ENCODE measurements at regions not wholly inside any gene's neighbourhood (a gene's known extent, or its start where the extent isn't known, plus 50 kb on each side); places are given as distances from the start of the nearest gene placed in this dataset.
"Not testable (repeated sequence)": the region's sequence is repeated elsewhere in the genome, so short reads cannot be mapped to it uniquely, and the experiment has no call there.

GRCh38 chr21:5116344-5117123 lies 5404.8 kb upstream of the TPTE start:
- not testable (repeated sequence) for DNase-seq (ENCODE audit: low read depth in 2 of 2)

GRCh38 chr21:5117135-5117534 lies 5404.2 kb upstream of the TPTE start:
- not testable (repeated sequence) for DNase-seq (ENCODE audit: low read depth in 2 of 2)

More at GRCh38 chr21:5116344-5117123, 5404.8 kb upstream of the TPTE start:
- H3K4me3 ChIP-seq (replicated peaks in 1 of 2; ENCODE audit: low read depth in 2 of 2, low read length in 2 of 2) = not testable (repeated sequence)

GRCh38 chr21:5117666-5118295 lies 5403.6 kb upstream of the TPTE start:
- not testable (repeated sequence) for H3K4me3 ChIP-seq (replicated peaks in 1 of 2; ENCODE audit: low read depth in 2 of 2, low read length in 2 of 2); DNase-seq (ENCODE audit: low read depth in 2 of 2)

More at GRCh38 chr21:5117135-5117534, 5404.2 kb upstream of the TPTE start:
- H3K4me3 ChIP-seq (replicated peaks in 1 of 2; ENCODE audit: low read depth in 2 of 2, low read length in 2 of 2) = not testable (repeated sequence)

- not testable (repeated sequence) for DNase-seq (ENCODE audit: low read depth in 2 of 2); H3K4me3 ChIP-seq (replicated peaks in 1 of 2; ENCODE audit: low read depth in 2 of 2, low read length in 2 of 2)
Measured at GRCh38 chr21:5118296-5118679, 5403.1 kb upstream of the TPTE start.

GRCh38 chr21:5119179-5119578 lies 5402.2 kb upstream of the TPTE start:
- not testable (repeated sequence) for DNase-seq (ENCODE audit: low read depth in 2 of 2); H3K4me3 ChIP-seq (replicated peaks in 1 of 2; ENCODE audit: low read depth in 2 of 2, low read length in 2 of 2)

- DNase-seq (ENCODE audit: low read depth in 2 of 2) = peak; percentile 41 to 50
- H3K4me3 ChIP-seq (replicated peaks in 1 of 2; ENCODE audit: low read depth in 2 of 2, low read length in 2 of 2) = not testable (repeated sequence)
Measured at GRCh38 chr21:5121399-5121798, 5400.0 kb upstream of the TPTE start.

DNA sequence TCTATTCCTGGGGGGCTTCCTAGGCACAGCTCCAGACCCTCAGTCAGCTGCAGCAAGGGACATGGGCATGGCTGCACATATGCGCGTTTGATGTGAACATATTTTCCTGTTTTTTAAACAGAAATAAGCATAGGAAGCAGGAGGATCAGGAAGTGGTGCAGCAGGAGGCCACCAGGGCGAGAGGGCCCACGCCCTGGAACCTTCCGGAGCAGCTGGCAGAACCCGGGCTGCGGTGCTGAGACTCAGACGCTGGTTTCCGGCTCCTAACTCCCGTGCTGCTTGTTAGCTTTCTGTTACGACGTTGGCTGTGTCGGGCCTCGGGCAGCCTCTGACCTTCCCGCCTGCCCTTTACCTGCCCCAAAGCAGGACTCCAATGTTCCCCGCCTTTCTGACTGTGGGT lies 5399.5 kb upstream of the TPTE start:
- H3K4me3 ChIP-seq (replicated peaks in 1 of 2; ENCODE audit: low read depth in 2 of 2, low read length in 2 of 2); DNase-seq (ENCODE audit: low read depth in 2 of 2): not testable (repeated sequence)

DNA sequence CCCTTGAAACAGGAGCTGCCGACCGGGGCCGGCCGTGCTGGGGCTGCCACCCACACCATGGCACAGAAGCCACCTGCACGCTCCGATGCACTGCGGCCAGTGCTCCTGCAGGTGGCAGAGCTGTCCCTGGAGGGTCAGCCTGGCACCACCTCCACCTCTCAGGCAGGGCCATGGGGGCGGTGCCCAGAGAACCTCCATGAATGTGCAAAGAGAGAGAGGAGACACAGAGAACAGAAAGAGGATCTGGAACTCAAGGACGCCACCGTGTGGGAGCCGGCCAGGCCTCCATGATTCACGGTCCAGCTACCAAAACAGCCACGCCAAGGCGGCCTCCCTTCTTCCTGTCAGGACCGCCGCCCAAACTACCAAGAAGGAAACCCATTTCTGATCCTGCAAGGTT lies 5397.7 kb upstream of the TPTE start:
- DNase-seq (ENCODE audit: low read depth in 2 of 2) = not testable (repeated sequence)

GRCh38 chr21:5128261-5128660 lies 5393.1 kb upstream of the TPTE start:
- peak; percentile 70 to 87 for DNase-seq (ENCODE audit: low read depth in 2 of 2)

More for the DNA sequence above, 5397.7 kb upstream of the TPTE start:
- peak; percentile 24 for TF ChIP-seq CTCF (IDR thresholded peaks at IDR 0.05; ENCODE audit: low read depth, low read length)
- H3K4me3 ChIP-seq (replicated peaks in 1 of 2; ENCODE audit: low read depth in 2 of 2, low read length in 2 of 2) = not testable (repeated sequence)

DNA sequence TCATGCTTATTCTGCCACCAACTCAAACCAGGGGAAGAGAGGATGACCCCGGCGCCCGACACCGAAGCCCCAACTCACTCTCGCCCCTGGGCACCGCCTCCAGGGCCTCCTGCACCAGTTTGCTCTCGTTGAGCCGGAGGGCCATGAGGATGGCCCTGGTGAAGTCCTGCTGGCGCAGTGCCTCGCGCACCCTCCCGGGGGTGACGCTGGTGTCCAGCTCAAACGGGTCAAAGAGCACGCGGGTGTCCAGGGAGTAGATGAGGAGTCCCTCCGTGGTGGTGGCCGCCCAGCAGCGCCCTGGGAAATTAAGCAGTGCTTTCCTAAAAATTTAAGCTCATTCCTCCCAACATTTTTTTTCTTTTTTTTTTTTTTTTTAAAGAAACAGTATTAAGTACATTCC lies 5387.6 kb upstream of the TPTE start:
- not testable (repeated sequence) for DNase-seq (ENCODE audit: low read depth in 2 of 2); H3K4me3 ChIP-seq (replicated peaks in 1 of 2; ENCODE audit: low read depth in 2 of 2, low read length in 2 of 2)

More at GRCh38 chr21:5128261-5128660, 5393.1 kb upstream of the TPTE start:
- H3K4me3 ChIP-seq (replicated peaks in 1 of 2; ENCODE audit: low read depth in 2 of 2, low read length in 2 of 2) = peak overlapping the region; percentile 29 to 46

DNA sequence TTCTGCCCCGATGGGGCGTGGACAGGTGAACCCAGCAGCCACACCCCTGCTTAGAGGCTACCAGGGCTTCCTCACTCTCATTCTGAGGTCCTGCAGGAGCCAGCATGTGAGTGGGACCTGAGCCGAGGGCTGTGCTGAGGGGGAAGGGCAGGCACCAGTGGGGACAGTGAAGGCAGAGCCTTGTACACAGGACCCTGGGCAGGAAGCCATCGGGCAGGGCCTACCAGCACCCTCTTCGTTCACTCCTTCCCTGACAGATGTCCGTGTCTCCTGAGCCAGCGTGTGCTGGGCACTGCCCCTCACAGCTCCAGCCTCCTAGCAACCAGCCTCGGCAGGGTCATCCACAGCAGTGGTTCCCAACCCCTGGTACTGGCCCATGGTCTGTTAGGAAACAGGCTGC lies 5385.0 kb upstream of the TPTE start:
- DNase-seq (ENCODE audit: low read depth in 2 of 2); H3K4me3 ChIP-seq (replicated peaks in 1 of 2; ENCODE audit: low read depth in 2 of 2, low read length in 2 of 2): not testable (repeated sequence)

DNA sequence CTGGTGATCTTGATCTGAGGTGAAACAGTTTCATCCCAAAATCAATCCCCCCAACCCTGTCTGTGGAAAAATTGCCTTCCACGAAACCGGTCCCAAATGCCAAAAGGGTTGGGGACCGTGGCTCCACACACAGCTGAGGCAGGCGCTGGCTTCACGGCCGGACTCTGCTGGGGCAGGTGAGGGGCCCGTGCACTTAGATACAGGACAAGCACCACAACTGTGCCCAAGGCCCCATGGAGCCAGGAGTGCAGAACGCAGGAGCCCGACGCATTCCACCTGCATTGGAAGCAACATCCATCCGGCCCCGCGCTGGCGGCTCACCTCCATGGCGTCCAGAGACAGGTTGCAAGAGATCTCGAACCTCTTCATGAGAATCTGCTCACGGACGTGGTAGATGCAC lies 5384.4 kb upstream of the TPTE start:
- not testable (repeated sequence) for H3K4me3 ChIP-seq (replicated peaks in 1 of 2; ENCODE audit: low read depth in 2 of 2, low read length in 2 of 2)

DNA sequence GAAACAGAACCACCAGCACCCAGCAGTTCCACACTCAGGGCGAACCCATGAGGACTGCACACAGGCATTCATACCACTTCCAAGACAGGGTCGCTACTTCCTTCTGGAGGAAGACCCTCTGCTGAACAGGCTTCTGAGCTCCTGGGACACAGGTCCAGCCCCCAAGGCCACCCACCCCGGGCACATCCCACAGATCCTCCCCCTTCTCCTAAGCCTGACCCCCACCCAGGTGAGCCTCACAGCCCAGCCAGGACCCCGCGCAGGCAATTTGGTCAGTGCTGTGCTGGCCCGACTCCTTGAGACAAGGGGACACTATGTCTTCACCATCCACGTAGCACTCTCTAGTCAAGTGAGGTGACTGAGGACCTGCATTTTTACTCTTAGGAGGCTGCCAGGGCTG lies 5382.7 kb upstream of the TPTE start:
- DNase-seq (ENCODE audit: low read depth in 2 of 2); H3K4me3 ChIP-seq (replicated peaks in 1 of 2; ENCODE audit: low read depth in 2 of 2, low read length in 2 of 2): not testable (repeated sequence)

More for the DNA sequence above, 5384.4 kb upstream of the TPTE start:
- DNase-seq (ENCODE audit: low read depth in 2 of 2) = not testable (repeated sequence)

DNA sequence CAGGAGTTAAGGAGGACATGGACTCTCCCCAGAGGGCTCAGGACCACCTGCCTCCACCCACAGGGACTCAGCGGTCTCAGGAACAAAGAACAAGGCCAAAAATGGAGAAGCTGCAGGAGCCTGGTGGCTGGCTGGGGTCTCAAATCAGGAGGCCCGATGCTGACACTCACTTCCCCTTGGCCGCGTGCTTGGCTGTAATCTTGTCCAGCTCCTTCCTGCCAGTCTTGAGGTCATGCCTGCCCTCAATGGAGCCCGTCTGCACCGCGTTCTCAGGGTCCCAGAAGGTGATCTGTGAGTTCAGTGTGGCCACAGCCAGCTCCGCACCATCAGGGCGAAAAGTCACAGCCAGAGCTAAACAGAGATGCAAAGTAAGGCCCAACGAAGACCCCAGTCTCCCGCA lies 5381.9 kb upstream of the TPTE start:
- not testable (repeated sequence) for DNase-seq (ENCODE audit: low read depth in 2 of 2); H3K4me3 ChIP-seq (replicated peaks in 1 of 2; ENCODE audit: low read depth in 2 of 2, low read length in 2 of 2)

DNA sequence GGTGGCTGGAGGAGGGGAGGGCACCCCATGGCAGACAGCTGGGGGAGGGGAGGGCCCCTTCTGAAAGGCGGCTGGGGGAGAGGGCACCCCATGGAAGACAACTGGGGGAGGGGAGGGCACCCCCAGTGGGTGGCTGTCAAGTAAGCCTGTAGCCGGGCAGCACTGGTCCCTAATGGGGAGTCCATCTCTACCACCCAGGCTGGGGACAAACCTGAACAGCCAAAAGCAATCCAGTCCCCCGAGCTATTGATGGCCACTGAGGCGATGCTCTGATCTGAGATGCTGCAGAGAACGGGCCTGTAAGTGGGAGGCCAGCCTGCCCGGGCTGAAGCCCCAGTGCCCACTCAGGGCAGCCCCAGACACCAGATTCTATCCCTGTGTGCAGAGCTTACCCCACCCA lies 5378.4 kb upstream of the TPTE start:
- not testable (repeated sequence) for H3K4me3 ChIP-seq (replicated peaks in 1 of 2; ENCODE audit: low read depth in 2 of 2, low read length in 2 of 2); DNase-seq (ENCODE audit: low read depth in 2 of 2)

GRCh38 chr21:5144731-5145130 lies 5376.7 kb upstream of the TPTE start:
- not testable (repeated sequence) for DNase-seq (ENCODE audit: low read depth in 2 of 2); H3K4me3 ChIP-seq (replicated peaks in 1 of 2; ENCODE audit: low read depth in 2 of 2, low read length in 2 of 2)

DNA sequence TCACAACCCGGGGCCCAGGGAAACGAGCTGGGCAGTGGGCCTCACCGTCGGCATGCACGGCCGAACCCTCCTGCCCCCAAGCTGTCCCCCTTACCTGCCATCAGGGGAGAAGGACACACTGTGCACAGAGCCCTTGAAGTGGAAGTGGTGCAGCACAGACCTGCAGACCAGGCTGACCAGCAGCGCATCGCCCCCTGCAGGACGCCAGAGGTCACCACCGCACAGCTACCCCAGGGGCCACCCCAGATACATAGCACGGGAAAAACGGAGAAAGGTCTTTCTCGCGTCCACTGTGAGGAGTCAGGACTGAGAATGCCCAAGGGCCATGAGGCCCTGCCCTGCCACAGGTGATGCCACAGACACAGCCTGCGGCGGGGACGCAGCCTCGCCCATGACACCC lies 5373.7 kb upstream of the TPTE start:
- not testable (repeated sequence) for H3K4me3 ChIP-seq (replicated peaks in 1 of 2; ENCODE audit: low read depth in 2 of 2, low read length in 2 of 2); DNase-seq (ENCODE audit: low read depth in 2 of 2)

- DNase-seq (ENCODE audit: low read depth in 2 of 2); H3K4me3 ChIP-seq (replicated peaks in 1 of 2; ENCODE audit: low read depth in 2 of 2, low read length in 2 of 2): not testable (repeated sequence)
Measured at GRCh38 chr21:5149222-5149621, 5372.2 kb upstream of the TPTE start.

All from cardiac fibroblast (primary cell).